Hepatic stellate cell (primary cell): ENCODE measurements at regions not wholly inside any gene's neighbourhood (a gene's known extent, or its start where the extent isn't known, plus 50 kb on each side); places are given as distances from the start of the nearest gene placed in this dataset.

ENCODE experiments used
- DNase-seq: peaks from one replicate; pipeline ENCODE4 v3.0.0; 2011; ENCODE audit warnings: low spot score

GRCh38 chr10:58932577-58933314 is 243.7 kb upstream of the PHYHIPL start:
- DNase-seq: no peak

- no peak for DNase-seq
Observed at GRCh38 chr10:58936364-58936763, 240.1 kb upstream of the PHYHIPL start.

GRCh38 chr10:58937423-58937822 is 239.0 kb upstream of the PHYHIPL start:
- DNase-seq: no peak

GRCh38 chr10:58942724-58943123 is 233.7 kb upstream of the PHYHIPL start:
- no peak for DNase-seq

GRCh38 chr10:58943256-58943890 is 233.1 kb upstream of the PHYHIPL start:
- DNase-seq: no peak

- no peak for DNase-seq
Observed at GRCh38 chr10:58943960-58944359, 232.5 kb upstream of the PHYHIPL start.

- DNase-seq: no peak
Observed at GRCh38 chr10:58948303-58948702, 228.1 kb upstream of the PHYHIPL start.

GRCh38 chr10:58950618-58951017 is 225.8 kb upstream of the PHYHIPL start:
- DNase-seq: no peak

- DNase-seq: no peak
Observed at GRCh38 chr10:58951087-58951486, 225.4 kb upstream of the PHYHIPL start.

GRCh38 chr10:58951746-58952145 is 224.7 kb upstream of the PHYHIPL start:
- DNase-seq: no peak

- DNase-seq: no peak
Observed at GRCh38 chr10:58952162-58952601, 224.3 kb upstream of the PHYHIPL start.

- DNase-seq: no peak
Observed at GRCh38 chr10:58952747-58953466, 223.5 kb upstream of the PHYHIPL start.

GRCh38 chr10:58954178-58954577 is 222.3 kb upstream of the PHYHIPL start:
- DNase-seq: no peak

GRCh38 chr10:58955615-58956014 is 220.8 kb upstream of the PHYHIPL start:
- no peak for DNase-seq

GRCh38 chr10:58956926-58957325 is 219.5 kb upstream of the PHYHIPL start:
- no peak for DNase-seq

- DNase-seq: no peak
Observed at GRCh38 chr10:58957517-58957916, 218.9 kb upstream of the PHYHIPL start.

- DNase-seq: no peak
Observed at GRCh38 chr10:58963101-58963534, 213.3 kb upstream of the PHYHIPL start.

- DNase-seq: no peak
Observed at GRCh38 chr10:58963723-58964124, 212.7 kb upstream of the PHYHIPL start.

- DNase-seq: no peak
Observed at GRCh38 chr10:58965855-58966254, 210.6 kb upstream of the PHYHIPL start.

- no peak for DNase-seq
Observed at GRCh38 chr10:58967551-58968388, 208.7 kb upstream of the PHYHIPL start.

GRCh38 chr10:58968389-58968755 is 208.1 kb upstream of the PHYHIPL start:
- DNase-seq: no peak

GRCh38 chr10:58969576-58969975 is 206.9 kb upstream of the PHYHIPL start:
- DNase-seq: no peak
